HG02642 (cell line): ENCODE measurements at regions not wholly inside any gene's neighbourhood (a gene's known extent, or its start where the extent isn't known, plus 50 kb on each side); places are given as distances from the start of the nearest gene placed in this dataset.

ENCODE experiments used
- ATAC-seq: cut with Tn5 transposase; IDR thresholded peaks from one replicate; pipeline ENCODE4 v1.9.1; 2021; ENCODE audit warnings: mild to moderate bottlenecking; ENCODE audit not compliant: unreplicated experiment, poor library complexity

GRCh38 chr22:48835857-48836672 lies 991.6 kb downstream of the BRD1 start:
- no peak for ATAC-seq

DNA sequence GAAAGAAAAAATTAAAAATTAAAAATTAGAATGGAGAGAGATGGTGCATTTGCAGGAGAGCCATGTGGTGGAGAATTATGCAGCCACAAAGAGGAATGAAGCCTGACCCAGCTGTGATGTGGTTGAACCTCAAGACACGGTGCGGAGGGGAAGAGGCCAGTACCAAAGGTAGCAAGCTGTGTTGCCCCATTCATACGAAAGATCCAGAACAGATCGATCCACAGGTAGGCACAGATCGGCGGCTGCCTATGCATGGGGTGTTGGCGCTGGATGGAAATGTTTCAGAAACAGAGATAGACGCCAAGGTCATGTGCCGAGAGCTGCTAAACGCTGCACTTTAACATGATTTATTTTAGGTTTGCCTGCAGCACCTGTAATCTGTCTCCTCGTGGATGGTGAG lies 992.3 kb downstream of the BRD1 start:
- ATAC-seq: no peak

GRCh38 chr22:48834404-48834803 lies 993.3 kb downstream of the BRD1 start:
- ATAC-seq: no peak

DNA sequence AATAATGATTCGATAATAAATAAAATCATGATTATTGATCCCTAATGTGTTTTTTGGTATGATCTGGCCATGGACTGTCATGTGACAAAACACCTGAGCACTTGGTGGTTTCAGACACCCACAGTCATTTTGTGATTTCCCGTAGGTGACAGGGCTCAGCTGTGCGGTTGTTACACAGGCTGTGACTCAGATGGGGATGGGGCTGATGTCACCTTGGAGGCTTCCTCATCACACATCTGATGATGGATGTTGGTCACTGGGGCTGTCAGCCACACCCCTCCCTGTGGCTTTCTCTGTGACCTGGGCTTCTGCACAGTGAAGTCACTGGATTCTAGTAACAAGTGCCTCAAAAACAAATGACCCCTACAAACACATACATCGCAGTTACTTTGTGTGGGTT lies 995.1 kb downstream of the BRD1 start:
- no peak for ATAC-seq

DNA sequence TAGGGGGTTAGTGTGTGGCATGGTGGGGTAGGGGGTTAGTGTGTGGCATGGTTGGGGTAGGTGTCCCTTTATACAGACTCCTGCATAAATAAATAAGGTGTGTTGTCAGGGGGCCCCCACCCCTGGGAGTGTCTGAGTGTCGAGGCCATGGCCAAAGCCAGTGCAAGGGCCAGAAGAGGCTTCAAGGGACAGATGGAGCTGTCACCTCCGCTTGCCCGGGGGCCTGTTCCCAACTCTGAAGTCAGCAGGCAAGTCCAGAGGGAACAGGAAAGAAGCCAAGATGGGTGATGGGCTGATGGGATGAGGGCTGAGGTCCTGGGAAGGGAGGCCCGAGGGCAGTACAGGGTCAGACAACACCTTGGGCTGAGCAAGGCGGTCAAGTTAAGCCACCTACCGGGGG lies 997.8 kb downstream of the BRD1 start:
- ATAC-seq: no peak

GRCh38 chr22:48828688-48829087 lies 999.0 kb downstream of the BRD1 start:
- no peak for ATAC-seq

DNA sequence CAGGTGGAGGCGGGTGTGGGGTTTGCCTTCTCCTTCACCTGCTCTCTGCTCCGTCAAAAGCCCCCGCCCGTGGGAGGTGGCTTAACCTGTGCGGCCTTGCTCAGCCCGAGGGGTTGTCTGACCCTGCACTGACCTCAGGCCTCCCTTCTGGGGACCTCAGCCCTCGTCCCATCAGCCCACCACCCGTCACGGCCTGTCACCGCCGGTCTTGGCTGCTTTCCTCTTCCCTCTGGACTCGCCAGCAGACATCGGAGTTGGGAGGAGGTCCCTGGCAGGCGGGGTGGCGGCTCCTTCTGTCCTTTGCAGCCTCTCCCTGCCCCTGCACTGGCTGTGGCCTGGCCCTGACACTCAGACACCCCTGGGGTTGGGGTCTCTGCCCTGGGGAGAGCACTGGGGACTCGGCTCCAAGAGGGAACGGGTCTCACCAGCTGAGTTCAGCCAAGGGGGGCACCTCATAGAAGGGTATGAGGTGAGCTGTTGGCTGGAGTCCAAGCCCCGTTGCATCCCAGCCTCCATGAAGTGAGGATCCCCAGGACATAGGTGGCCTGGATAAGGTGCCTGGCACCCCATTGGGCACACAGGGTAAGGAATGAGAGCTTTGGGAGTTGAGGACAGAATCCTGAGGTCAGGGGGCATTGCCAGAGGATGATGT lies 999.6 kb downstream of the BRD1 start:
- no peak for ATAC-seq

- ATAC-seq: no peak
Measured at GRCh38 chr22:48827268-48827846, 1000.3 kb downstream of the BRD1 start.

DNA sequence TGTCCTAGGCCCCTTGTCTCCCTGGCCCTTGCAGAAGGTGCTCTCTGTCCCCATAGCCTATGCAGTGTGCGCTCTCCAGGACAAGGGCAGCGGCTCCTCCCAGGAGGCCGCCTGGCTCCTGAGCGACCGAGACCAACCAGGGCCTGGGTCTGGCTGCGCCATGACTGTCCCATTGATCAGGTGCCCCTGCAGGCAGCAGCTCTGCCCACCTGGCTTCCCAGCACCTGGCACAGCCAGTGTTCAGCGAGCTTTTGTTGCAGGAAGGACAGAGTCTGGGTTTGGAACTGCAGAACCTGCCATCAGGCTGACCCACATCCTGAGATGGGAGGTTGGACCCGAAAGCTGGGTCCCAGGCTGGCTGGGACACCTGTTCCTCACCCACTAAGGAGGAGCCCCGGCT lies 1001.1 kb downstream of the BRD1 start:
- ATAC-seq: no peak

DNA sequence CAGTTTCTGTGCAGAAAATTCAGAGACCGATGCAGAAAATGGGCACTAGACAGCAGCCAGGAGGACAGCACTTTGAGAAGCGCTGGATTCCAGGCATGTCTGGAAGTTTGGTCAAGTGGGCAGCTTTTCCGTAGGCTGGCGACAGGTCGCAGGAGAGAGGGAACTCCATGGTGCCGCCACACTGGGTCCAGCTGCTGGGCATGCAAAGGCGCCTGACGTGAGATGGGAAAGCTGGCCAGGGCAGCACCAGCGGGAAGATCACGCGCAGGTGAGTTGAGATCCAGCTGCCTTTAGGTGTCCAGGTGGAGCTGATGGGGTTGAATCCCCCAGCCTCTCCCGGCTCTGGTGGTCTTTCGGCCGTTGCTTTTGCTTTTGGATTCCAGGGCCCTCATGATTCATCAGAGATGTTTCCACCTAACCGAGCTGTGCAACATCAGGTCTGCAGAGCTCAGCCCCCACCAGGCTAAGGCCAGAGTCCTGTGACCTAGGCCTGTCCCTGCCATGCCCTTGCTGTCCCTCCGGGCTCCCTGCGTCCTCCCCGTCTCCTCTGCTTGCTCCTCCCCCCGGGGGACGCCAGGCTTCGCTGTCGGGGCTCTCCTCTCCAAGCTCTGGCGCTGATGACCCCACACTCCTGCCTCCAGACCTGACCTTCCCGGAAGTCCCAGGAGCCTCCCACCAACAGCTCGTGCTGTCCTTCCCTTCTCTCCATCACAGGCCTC lies 1001.7 kb downstream of the BRD1 start:
- no peak for ATAC-seq

- ATAC-seq: no peak
Measured at GRCh38 chr22:48824712-48825651, 1002.7 kb downstream of the BRD1 start.

DNA sequence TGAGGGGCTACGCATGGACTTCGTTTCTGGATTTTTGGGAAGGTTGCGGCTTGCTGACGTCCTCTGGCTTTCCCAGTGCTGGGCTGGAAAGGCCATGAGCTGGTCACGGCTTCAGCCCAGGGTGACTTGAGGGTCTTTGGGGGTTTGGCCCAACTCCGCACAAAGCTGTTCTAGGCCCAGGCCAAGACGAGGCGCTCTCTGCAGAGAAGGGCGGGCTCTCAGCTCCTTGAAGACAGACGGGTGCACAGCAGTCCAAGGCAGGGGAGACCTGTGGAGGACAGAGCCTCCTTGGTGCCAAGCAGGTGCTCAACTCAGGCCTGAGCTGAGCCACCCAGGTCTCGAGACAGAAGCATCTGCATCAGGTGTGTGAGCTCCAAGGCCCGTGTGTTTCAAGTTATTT lies 1003.7 kb downstream of the BRD1 start:
- no peak for ATAC-seq

- ATAC-seq: no peak
Measured at GRCh38 chr22:48822278-48823233, 1005.1 kb downstream of the BRD1 start.

DNA sequence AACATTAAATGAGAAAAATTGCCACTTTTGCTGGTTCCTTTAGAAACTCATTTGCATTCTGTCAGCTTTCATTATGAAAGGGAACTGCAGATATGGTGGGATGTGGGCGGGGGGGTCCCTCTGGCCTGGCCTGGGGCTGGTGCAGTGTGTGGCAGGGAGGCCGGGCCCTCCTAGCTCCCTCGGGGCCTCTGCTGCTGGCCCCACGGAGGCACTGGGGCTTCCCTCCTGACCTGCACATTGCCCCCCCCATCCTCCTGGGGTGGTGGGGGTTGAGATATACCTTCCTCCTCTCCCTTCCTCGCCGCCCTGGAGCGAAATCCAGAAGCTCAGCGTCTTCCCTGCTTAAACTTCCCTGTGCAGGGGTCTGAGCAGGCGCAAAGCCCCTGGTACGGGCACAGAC lies 1005.9 kb downstream of the BRD1 start:
- ATAC-seq: no peak

GRCh38 chr22:48821346-48821690 lies 1006.4 kb downstream of the BRD1 start:
- ATAC-seq: no peak

GRCh38 chr22:48820481-48821345 lies 1007.0 kb downstream of the BRD1 start:
- ATAC-seq: no peak

GRCh38 chr22:48819961-48820360 lies 1007.7 kb downstream of the BRD1 start:
- ATAC-seq: no peak

DNA sequence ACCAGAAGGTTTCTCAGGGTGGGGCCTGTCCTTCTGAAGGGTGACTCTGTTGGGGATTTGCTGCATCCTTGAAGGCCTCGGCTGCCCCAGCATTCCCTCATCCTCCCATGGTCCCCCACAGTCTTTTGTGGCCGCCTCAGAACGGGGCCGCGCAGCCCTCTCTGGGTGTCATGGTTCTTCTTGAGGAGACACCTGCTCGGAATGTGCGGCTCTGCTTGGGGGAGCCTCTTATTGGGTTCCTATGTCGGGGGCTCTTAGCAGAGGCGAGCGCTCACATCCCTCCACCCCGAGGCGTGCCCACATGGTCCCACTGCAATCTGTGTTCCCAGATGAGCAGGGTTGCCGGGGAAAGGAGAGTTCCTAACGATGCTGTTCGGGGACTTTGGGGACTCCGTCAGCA lies 1008.4 kb downstream of the BRD1 start:
- no peak for ATAC-seq
